PC-9 (cell line): ENCODE measurements at regions not wholly inside any gene's neighbourhood (a gene's known extent, or its start where the extent isn't known, plus 50 kb on each side); places are given as distances from the start of the nearest gene placed in this dataset.

Experiments
- BruUV-seq: library from RNA; stranded (reverse); fragments of 400-500 nt; replicated peaks from 2 replicates; lab custom pipeline; 2021; lab: Mats Ljungman, UMichigan
- CTCF ChIA-PET: fragments of 300-600 bp; sonication (Branson Sonifier 250); formaldehyde crosslinking; loops from one replicate; lab custom pipeline; 2022; ENCODE audit warnings: antibody characterized with exemption; lab: Charles Lee
- POLR2A ChIA-PET: fragments of 300-600 bp; sonication (Branson Sonifier 250); formaldehyde crosslinking; loops from one replicate; lab custom pipeline; 2022; ENCODE audit warnings: antibody characterized with exemption; ENCODE audit not compliant: unreplicated experiment; lab: Charles Lee
- DNase-seq, 2 experiments: peaks; one replicate each; pipeline versions ENCODE4 v3.0.0 to v3.0.0-alpha.2; 2015 to 2022; ENCODE audit warnings: mixed read lengths in 1 of 2
- H2AFZ ChIP-seq: fragments of 200-600 bp; sonication (generic); 2 replicates; pipeline ENCODE4 v1.8.1; 2017; ENCODE audit warnings: antibody characterized with exemption
- H3F3A ChIP-seq: fragments of 200-600 bp; sonication (generic); 2 replicates; pipeline ENCODE4 v1.8.1; 2017; ENCODE audit warnings: antibody characterized with exemption, mild to moderate bottlenecking, low read depth; ENCODE audit not compliant: insufficient read depth
- H3K27ac ChIP-seq: fragments of 200-600 bp; sonication (generic); 2 replicates; pipeline ENCODE4 v1.6.1; 2016; ENCODE audit warnings: mixed run types
- H3K27me3 ChIP-seq: fragments of 200-600 bp; sonication (generic); 2 replicates; pipeline ENCODE4 v1.6.1; 2016; ENCODE audit warnings: low read depth, mixed run types; ENCODE audit not compliant: insufficient read depth
- H3K36me3 ChIP-seq: fragments of 200-600 bp; sonication (generic); 2 replicates; pipeline ENCODE4 v1.6.1; 2016; ENCODE audit warnings: low read depth, mixed run types
- H3K4me1 ChIP-seq: fragments of 200-600 bp; sonication (generic); replicated peaks from 2 replicates; pipeline ENCODE4 v1.6.1; 2016; ENCODE audit warnings: mixed run types; ENCODE audit not compliant: insufficient read depth
- H3K4me2 ChIP-seq: fragments of 200-600 bp; sonication (generic); 2 replicates; pipeline ENCODE4 v1.6.1; 2017; ENCODE audit warnings: mixed run types
- H3K4me3 ChIP-seq: fragments of 200-600 bp; sonication (generic); 2 replicates; pipeline ENCODE4 v1.6.1; 2016; ENCODE audit warnings: mixed run types
- H3K79me2 ChIP-seq: fragments of 200-600 bp; sonication (generic); 2 replicates; pipeline ENCODE4 v1.6.1; 2017; ENCODE audit warnings: low read depth, mixed run types
- H3K9me2 ChIP-seq: fragments of 200-600 bp; sonication (generic); 2 replicates; pipeline ENCODE4 v1.8.1; 2017; ENCODE audit warnings: mild to moderate bottlenecking; ENCODE audit not compliant: insufficient read depth
- H3K9me3 ChIP-seq: fragments of 200-600 bp; sonication (generic); 2 replicates; pipeline ENCODE4 v1.8.1; 2016; ENCODE audit warnings: low read depth; ENCODE audit not compliant: insufficient read depth
- H4K20me1 ChIP-seq: fragments of 200-600 bp; sonication (generic); 2 replicates; pipeline ENCODE4 v1.8.1; 2017; ENCODE audit not compliant: insufficient read depth
- EZH2 ChIP-seq: fragments of 200-600 bp; sonication (generic); IDR thresholded peaks from 2 replicates; pipeline ENCODE4 v1.8.0; 2017; ENCODE audit warnings: antibody characterized with exemption, low read depth
- intact Hi-C: fragments of 100-400 bp; cut with micrococcal nuclease; formaldehyde crosslinking; loops from one replicate; pipeline ENCODE4 v1.10.0; 2022; ENCODE audit not compliant: unreplicated experiment
- TF ChIP-seq, protein P1 (sequence below): fragments of 200-600 bp; sonication (generic); conservative IDR thresholded peaks from 2 replicates; pipeline ENCODE4 v1.6.1; 2017; ENCODE audit warnings: mixed run types, antibody characterized with exemption, mild to moderate bottlenecking, moderate library complexity

DNA sequence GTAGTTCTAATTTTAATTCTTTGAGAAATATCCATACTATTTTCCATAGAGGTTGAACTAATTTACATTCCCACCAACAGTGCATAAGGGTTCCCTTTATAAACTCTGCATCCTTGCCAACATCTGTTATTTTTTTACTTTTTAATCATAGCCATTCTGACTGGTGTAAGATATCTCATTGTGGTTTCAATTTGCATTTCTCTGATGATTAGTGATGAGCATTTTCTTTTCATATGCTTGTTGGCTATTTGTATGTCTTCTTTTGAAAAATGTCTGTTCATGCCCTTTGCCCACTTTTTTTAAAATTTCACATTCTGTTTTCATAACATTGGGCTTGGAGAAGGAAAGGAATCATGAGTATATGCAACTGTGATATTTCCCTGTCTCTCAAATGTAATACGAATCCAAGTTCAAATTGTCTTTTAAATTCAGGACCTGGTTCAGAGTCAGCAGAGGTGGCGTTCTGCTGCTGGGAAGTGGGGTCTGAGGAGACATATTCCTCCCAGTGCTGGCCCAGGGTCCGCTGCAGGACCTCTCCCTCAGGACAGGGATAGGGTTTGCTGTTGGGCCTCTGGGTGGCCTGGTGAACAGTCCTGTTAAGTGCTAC lies 81.2 kb upstream of the ETV6 start:
- no peak for DNase-seq
- Histone ChIP-seq H3F3A (no peaks in the 10 kb centered on the region), H3K4me1 (no peaks in the 10 kb centered on the region), H3K9me3 (no peaks in the 10 kb centered on the region), H3K4me2 (no peak overlapping the region), H2AFZ (no peak overlapping the region), H3K4me3 (no peak overlapping the region), H3K36me3 (no peaks in the 10 kb centered on the region), H4K20me1 (no peaks in the 10 kb centered on the region), H3K9me2 (no peaks in the 10 kb centered on the region), H3K27me3 (no peaks in the 10 kb centered on the region), H3K27ac (no peak overlapping the region), H3K79me2 (no peaks in the 10 kb centered on the region)
- TF ChIP-seq, protein P1, sequence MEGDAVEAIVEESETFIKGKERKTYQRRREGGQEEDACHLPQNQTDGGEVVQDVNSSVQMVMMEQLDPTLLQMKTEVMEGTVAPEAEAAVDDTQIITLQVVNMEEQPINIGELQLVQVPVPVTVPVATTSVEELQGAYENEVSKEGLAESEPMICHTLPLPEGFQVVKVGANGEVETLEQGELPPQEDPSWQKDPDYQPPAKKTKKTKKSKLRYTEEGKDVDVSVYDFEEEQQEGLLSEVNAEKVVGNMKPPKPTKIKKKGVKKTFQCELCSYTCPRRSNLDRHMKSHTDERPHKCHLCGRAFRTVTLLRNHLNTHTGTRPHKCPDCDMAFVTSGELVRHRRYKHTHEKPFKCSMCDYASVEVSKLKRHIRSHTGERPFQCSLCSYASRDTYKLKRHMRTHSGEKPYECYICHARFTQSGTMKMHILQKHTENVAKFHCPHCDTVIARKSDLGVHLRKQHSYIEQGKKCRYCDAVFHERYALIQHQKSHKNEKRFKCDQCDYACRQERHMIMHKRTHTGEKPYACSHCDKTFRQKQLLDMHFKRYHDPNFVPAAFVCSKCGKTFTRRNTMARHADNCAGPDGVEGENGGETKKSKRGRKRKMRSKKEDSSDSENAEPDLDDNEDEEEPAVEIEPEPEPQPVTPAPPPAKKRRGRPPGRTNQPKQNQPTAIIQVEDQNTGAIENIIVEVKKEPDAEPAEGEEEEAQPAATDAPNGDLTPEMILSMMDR: no peak
- no peak for TF ChIP-seq EZH2
- CTCF ChIA-PET: no interaction called here
- POLR2A ChIA-PET: no interaction called here
- no TSS peak for BruUV-seq
- intact Hi-C loops: no loop called here

DNA sequence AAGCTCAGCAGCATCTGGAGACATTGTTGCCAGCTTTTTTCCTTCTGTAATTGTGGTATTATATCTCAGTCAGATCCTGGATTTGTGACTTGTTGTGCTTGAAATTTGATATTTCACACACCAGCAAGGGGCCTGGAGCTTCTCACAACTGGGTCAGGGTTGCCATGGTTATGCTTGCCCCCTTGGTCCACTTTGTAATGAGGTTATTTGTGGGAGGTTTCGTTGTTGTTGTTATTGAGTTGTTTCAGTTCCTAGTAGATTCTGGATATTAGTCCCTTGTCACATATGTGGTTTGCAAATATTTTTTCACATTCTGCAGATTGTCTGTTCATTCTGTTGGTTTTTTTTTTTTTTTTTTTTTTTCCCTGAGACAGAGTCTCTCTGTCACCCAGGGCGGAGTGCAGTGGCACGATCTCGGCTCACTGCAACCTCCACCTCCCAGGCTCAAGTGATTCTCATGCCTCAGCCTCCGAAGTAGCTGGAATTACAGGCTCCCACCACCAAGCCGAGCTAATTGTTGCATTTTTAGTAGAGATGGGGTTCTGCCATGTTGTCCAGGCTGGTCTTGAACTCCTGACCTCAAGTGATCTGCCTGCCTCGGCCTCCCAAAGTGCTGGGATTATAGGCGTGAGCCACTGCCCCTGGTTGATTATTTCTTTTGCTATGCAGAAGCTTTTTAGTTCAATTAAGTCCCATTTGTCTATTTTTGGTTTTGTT lies 80.6 kb upstream of the ETV6 start:
- no peaks in the 10 kb centered on the region for H3K79me2 ChIP-seq
- intact Hi-C loops: no loop called here
- no peak overlapping the region for H2AFZ ChIP-seq
- no peaks in the 10 kb centered on the region for H3K27me3 ChIP-seq
- no peaks in the 10 kb centered on the region for H3K4me1 ChIP-seq
- TF ChIP-seq, protein P1: no peak
- no peak for TF ChIP-seq EZH2
- no TSS peak for BruUV-seq
- peaks cover 5% of the 10 kb centered on the region for H3K9me3 ChIP-seq
- DNase-seq: no peak
- H4K20me1 ChIP-seq: no peaks in the 10 kb centered on the region
- no peaks in the 10 kb centered on the region for H3K36me3 ChIP-seq
- ChIA-PET POLR2A (no interaction called here), CTCF (no interaction called here)
- H3K4me3 ChIP-seq: no peak overlapping the region
- no peaks in the 10 kb centered on the region for H3F3A ChIP-seq
- no peak overlapping the region for H3K27ac ChIP-seq
- H3K9me2 ChIP-seq: no peaks in the 10 kb centered on the region
- H3K4me2 ChIP-seq: no peak overlapping the region

DNA sequence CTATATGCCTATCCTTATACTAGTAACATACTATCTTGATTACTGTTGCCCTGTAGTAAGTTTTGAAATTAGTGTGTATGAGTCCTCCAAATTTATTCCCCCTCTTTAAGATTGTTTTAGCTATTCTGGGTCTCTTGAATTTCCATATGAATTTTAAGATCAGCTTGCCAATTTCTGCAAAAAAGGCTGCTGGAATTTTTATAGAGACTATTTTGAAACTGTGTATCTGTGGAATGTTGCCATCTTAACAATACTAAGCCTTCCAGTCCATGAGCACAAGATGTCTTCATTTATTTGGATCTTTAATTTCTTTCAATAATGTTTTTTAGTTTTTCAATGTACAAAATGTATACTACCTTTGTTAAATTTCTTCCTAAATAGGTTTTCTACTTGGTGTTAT lies 79.8 kb upstream of the ETV6 start:
- POLR2A ChIA-PET: no interaction called here
- intact Hi-C loops: no loop called here
- no peak overlapping the region for H3K4me2 ChIP-seq
- H3K79me2 ChIP-seq: no peaks in the 10 kb centered on the region
- no peaks in the 10 kb centered on the region for H3F3A ChIP-seq
- CTCF ChIA-PET: no interaction called here
- H3K27me3 ChIP-seq: no peaks in the 10 kb centered on the region
- DNase-seq: no peak
- no peaks in the 10 kb centered on the region for H3K36me3 ChIP-seq
- H3K4me3 ChIP-seq: no peak overlapping the region
- H4K20me1 ChIP-seq: no peaks in the 10 kb centered on the region
- H3K27ac ChIP-seq: no peak overlapping the region
- H3K9me3 ChIP-seq: peaks cover 11% of the 10 kb centered on the region
- TF ChIP-seq, protein P1: no peak
- TF ChIP-seq EZH2: no peak
- no peaks in the 10 kb centered on the region for H3K4me1 ChIP-seq
- no TSS peak for BruUV-seq
- no peak overlapping the region for H2AFZ ChIP-seq
- no peaks in the 10 kb centered on the region for H3K9me2 ChIP-seq
